GM18505 (cell line): ENCODE measurements at regions not wholly inside any gene's neighbourhood (a gene's known extent, or its start where the extent isn't known, plus 50 kb on each side); places are given as distances from the start of the nearest gene placed in this dataset.
"Not testable (repeated sequence)": the region's sequence is repeated elsewhere in the genome, so short reads cannot be mapped to it uniquely, and the experiment has no call there.

Experiments
- ATAC-seq: cut with Tn5 transposase; IDR thresholded peaks from one replicate; pipeline ENCODE4 v1.9.1; 2021; ENCODE audit not compliant: unreplicated experiment
- POLR2A ChIP-seq: IDR thresholded peaks from 4 replicates; pipeline ENCODE4 v1.6.1; 2011; ENCODE audit warnings: borderline replicate concordance; ENCODE audit not compliant: insufficient read depth, insufficient read length; ENCODE audit errors: extremely low read depth

GRCh38 chr5:128800377-128800776, 164.9 kb upstream of the SLC27A6 start:
- TF ChIP-seq POLR2A = no peak
- no peak for ATAC-seq

DNA sequence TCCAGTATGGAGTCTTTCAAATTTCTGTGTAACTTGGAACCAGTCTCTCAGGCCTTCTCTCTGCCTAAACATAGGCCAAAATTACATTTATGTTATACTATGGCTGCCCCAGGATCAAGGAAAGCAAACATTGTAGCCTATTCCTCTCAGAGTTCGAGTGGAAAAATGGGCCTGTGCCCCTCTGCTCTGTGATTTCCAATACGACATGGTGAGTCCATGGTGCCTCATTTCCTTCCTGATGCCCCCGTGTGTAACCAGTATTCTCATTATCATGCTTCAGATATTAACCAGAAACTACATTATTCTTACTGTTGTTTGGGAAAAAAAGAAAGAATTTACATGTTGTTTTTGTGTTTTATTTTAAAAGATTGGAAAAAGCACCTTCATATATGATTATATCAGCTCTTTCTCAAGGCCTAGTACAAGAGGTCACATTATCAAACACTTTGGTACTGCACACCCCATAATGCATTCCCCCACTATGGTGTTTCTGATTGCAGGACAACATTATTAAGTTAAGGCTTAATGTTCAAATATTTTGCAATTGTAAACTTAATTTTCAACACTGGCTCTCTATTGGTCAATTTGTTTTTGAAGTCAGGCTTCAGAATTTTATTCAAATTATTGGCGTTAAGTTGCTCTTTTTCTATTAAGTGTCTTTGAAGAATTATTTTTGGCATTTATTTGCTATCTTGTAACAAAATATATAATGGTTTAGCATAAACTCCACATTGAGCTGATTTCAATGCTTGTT, 151.8 kb upstream of the SLC27A6 start:
- ATAC-seq = no peak
- no peak for TF ChIP-seq POLR2A

DNA sequence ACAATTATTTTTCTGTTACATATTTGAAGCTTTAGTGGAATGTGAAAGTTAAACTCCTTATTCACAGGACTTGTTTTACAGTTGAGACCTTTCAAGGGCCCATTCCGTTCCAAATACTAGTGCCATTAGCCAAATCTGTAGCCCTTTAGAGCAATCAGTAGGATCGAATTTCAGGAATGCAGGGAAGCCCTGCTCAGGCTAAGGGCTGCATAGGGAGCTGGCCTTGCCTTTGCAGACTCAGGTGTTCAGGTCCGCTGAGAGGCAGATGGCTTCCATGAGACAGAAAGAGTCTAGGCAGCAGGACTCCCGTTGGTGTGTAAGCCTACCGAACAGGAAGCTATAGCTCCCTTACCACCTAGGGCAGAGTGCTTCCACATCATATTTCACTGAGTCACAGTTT, 150.1 kb upstream of the SLC27A6 start:
- TF ChIP-seq POLR2A = no peak
- ATAC-seq = no peak

DNA sequence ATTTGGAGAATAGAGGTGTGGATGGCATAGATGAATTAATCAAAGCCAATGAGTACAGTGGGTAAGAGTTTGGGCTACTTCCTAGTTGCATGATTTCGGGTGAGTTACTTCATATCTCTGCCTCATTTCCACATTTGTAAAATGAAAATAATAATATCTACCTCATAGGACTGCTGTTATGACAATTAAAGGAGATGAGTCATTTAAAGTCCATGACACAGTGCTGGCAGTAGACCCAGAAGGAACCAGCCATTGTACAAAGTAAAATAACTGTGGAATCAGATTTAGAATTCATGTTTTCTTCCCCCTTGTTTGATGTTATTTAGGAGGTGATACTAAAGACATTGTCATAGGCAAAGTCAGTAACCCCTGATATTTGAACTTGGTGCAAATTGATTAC, 139.5 kb upstream of the SLC27A6 start:
- no peak for ATAC-seq
- TF ChIP-seq POLR2A = no peak

GRCh38 chr5:128826275-128826674, 139.0 kb upstream of the SLC27A6 start:
- no peak for TF ChIP-seq POLR2A
- ATAC-seq = no peak

DNA sequence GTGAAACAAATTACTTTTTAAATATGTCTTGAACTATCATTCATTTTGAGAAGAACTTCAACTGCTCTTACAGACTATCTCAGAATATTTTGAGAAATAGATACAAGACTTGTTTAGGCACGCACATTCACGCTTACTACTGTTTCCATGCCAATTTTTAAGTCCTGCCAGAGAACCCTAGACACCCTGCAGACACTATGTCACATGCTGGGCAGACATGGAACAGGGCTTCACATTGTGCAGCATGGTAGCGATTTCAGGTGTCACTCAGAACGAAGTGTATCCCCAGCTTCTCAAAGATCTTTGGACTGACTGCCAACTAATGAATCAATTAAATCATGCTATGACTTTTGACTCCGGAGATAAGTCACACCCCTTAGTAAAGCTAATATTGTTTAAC, 128.7 kb upstream of the SLC27A6 start:
- no peak for ATAC-seq
- TF ChIP-seq POLR2A = no peak

- ATAC-seq = no peak
- TF ChIP-seq POLR2A = no peak
Measured at GRCh38 chr5:128838623-128839022, 126.7 kb upstream of the SLC27A6 start.

GRCh38 chr5:128842241-128842640, 123.0 kb upstream of the SLC27A6 start:
- no peak for ATAC-seq
- TF ChIP-seq POLR2A = no peak

DNA sequence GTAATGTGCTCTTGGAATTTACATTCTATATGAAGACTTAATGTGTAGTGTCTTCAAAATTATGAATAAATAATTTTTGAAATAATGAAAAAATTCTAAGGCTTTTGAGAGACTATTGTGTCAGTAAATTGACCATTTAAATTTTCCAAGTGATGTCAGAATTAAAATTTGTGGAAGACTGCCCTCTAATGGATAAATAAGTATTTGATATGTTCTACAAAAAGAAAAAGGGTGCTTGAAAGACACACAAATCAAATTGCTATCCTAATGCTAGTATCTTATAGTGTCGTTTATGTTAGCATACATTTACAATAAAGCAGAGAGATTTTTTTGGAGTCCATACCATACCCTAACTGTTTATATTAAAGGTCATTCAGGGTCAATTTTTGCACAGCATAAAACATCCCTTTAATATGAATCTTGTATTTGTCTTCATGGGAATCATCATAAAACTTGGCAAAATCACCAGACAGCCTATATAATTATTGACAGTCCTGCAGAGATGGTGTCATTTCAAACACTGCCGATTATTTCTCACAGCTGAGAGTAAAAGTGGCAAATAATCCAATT, 120.8 kb upstream of the SLC27A6 start:
- no peak for ATAC-seq
- no peak for TF ChIP-seq POLR2A

- ATAC-seq = no peak
- TF ChIP-seq POLR2A = no peak
Measured at GRCh38 chr5:128850049-128850448, 115.2 kb upstream of the SLC27A6 start.

- no peak for ATAC-seq
- no peak for TF ChIP-seq POLR2A
Measured at GRCh38 chr5:128854931-128855330, 110.4 kb upstream of the SLC27A6 start.

DNA sequence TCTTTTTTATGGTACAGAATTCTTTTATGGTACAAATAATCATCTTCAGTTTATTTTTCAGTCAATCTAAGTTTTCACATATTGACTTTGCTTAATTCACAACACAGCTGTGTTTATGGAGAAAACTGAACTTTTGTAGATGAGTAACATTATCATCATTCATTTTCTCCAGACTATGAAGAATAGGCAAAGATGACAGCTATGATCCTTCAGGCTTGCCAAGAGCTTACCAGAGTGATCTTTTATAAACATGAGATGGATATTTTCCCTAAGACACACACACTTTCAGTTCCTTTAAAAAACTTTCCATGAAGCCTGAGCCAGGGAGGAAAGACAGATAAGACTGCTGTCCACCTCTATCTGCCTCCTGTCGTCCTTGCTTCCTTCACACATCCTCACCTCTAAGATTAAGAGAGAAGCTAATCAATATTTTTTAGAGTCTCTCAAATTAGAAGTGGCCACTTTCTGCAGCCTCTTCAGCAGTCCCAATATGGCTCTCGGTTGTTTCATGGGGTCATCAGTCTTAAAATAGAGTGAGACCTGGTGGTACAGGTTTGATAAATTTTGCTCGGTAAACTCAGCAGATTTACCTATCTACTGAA, 108.1 kb upstream of the SLC27A6 start:
- no peak for TF ChIP-seq POLR2A
- ATAC-seq = no peak

DNA sequence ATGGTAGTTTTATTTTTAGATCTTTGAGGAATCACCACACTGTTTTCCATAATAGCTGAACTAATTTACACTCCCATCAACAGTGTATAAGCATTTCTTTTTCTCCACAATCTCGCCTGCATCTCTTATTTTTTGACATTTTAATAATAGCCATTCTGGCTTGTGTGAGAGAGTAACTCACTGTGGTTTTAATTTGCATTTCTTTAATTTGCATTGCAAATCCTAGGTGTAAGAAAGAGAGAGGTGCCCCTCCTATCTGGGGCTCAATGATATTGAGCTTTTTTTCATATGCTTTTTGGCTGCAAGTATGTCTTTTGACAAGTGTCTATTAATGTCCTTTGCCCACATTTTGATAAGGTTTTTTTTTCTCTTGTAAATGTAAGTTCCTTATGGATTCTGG, 106.3 kb upstream of the SLC27A6 start:
- ATAC-seq = no peak
- TF ChIP-seq POLR2A = no peak

- ATAC-seq = not testable (repeated sequence)
Measured at GRCh38 chr5:128861155-128861554, 104.1 kb upstream of the SLC27A6 start.
